Erythroblast (primary cell): ENCODE measurements at regions not wholly inside any gene's neighbourhood (a gene's known extent, or its start where the extent isn't known, plus 50 kb on each side); places are given as distances from the start of the nearest gene placed in this dataset.

Experiments
- GATA1 ChIP-seq: IDR thresholded peaks from 2 replicates; pipeline ENCODE4 v1.6.1; 2011; ENCODE audit warnings: low read depth, mild to moderate bottlenecking, control low read depth, low read length, moderate library complexity
- POLR2A ChIP-seq: IDR thresholded peaks from 2 replicates; pipeline ENCODE4 v1.6.1; 2011; ENCODE audit warnings: mild to moderate bottlenecking, low read length

GRCh38 chr14:49977126-49977841 is 84.4 kb downstream of the ARF6 start:
- TF ChIP-seq POLR2A (no peak), GATA1 (no peak)
